SK-N-SH (cell line): ENCODE measurements at regions not wholly inside any gene's neighbourhood (a gene's known extent, or its start where the extent isn't known, plus 50 kb on each side); places are given as distances from the start of the nearest gene placed in this dataset.

Source experiments
- CHD2 ChIP-seq: fragments of 150-350 bp; IDR thresholded peaks from 2 replicates; pipeline ENCODE4 v1.6.1; 2018; ENCODE audit warnings: low read length; ENCODE audit not compliant: partially characterized antibody
- ELF1 ChIP-seq: IDR thresholded peaks from 2 replicates; pipeline ENCODE4 v1.4.0; 2012
- RFX5 ChIP-seq: IDR thresholded peaks from 2 replicates; pipeline ENCODE4 v1.6.1; 2012; ENCODE audit warnings: mild to moderate bottlenecking, improper control_type of control experiment, low read length
- SIN3A ChIP-seq: IDR thresholded peaks from 2 replicates; pipeline ENCODE4 v1.6.1; 2012; ENCODE audit warnings: low read depth, mild to moderate bottlenecking, low read length, moderate library complexity, borderline replicate concordance
- SMC3 ChIP-seq: IDR thresholded peaks from 2 replicates; pipeline ENCODE4 v1.6.1; 2012; ENCODE audit warnings: low read depth, low read length, improper control_type of control experiment
- TAF1 ChIP-seq: IDR thresholded peaks from 2 replicates; pipeline ENCODE4 v1.6.1; 2012; ENCODE audit warnings: low read depth, mild to moderate bottlenecking, low read length, moderate library complexity, borderline replicate concordance
- TF ChIP-seq, protein P1 (sequence below): fragments of 200-600 bp; sonication (generic); IDR thresholded peaks from 2 replicates; pipeline ENCODE4 v1.6.1; 2017; ENCODE audit warnings: antibody characterized with exemption, mild to moderate bottlenecking, moderate library complexity
- TF ChIP-seq, protein P2 (sequence below): IDR thresholded peaks from 2 replicates; pipeline ENCODE4 v1.4.0; 2012; ENCODE audit warnings: low read depth

DNA sequence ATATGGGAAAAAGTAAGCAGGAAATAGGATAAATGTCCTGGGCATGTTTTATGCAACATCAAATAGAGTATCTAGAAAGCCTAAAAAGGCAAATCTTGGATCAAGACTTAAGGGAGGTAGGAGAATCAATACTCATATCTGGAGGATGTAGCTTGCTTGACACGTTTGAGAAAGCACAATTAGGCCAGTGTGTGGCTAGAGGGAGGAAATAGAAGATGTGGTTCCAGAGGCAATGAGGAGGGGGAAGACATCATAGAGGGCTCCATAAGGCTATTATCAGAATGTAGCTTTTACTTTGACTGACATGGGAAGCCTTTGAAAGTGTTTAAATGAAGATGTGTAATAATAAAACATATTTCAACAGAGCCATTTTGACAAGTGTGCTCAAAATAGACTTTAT is 200.7 kb upstream of the CDH12 start:
- TF ChIP-seq, protein P1, sequence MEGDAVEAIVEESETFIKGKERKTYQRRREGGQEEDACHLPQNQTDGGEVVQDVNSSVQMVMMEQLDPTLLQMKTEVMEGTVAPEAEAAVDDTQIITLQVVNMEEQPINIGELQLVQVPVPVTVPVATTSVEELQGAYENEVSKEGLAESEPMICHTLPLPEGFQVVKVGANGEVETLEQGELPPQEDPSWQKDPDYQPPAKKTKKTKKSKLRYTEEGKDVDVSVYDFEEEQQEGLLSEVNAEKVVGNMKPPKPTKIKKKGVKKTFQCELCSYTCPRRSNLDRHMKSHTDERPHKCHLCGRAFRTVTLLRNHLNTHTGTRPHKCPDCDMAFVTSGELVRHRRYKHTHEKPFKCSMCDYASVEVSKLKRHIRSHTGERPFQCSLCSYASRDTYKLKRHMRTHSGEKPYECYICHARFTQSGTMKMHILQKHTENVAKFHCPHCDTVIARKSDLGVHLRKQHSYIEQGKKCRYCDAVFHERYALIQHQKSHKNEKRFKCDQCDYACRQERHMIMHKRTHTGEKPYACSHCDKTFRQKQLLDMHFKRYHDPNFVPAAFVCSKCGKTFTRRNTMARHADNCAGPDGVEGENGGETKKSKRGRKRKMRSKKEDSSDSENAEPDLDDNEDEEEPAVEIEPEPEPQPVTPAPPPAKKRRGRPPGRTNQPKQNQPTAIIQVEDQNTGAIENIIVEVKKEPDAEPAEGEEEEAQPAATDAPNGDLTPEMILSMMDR = no peak
- TF ChIP-seq ELF1 (no peak), RFX5 (no peak), SMC3 (no peak), TAF1 (no peak), SIN3A (no peak), CHD2 (no peak)
- TF ChIP-seq, protein P2, sequence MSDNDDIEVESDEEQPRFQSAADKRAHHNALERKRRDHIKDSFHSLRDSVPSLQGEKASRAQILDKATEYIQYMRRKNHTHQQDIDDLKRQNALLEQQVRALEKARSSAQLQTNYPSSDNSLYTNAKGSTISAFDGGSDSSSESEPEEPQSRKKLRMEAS = no peak
